ENCODE measurements at regions not wholly inside any gene's neighbourhood (a gene's known extent, or its start where the extent isn't known, plus 50 kb on each side); places are given as distances from the start of the nearest gene placed in this dataset.

GRCh38 chr2:81876624-81877023 is 1572.1 kb upstream of the LRRTM1 start:
- DNase-seq (ENCODE audit: low spot score), result no peak
- intact Hi-C loops (cut with DNase I), result no loop called here

- intact Hi-C loops (cut with DNase I), result no loop called here
- no peak for DNase-seq (ENCODE audit: low spot score)
These were observed 1567.5 kb upstream of the LRRTM1 start for GRCh38 chr2:81872006-81872405.

GRCh38 chr2:81870119-81870518 is 1565.6 kb upstream of the LRRTM1 start:
- no peak for DNase-seq (ENCODE audit: low spot score)
- intact Hi-C loops (cut with DNase I), result no loop called here

- no peak for DNase-seq (ENCODE audit: low spot score)
These were observed 1554.4 kb upstream of the LRRTM1 start for GRCh38 chr2:81858998-81859397.

GRCh38 chr2:81853341-81853740 is 1548.8 kb upstream of the LRRTM1 start:
- intact Hi-C loops (cut with DNase I), result no loop called here

More at GRCh38 chr2:81858998-81859397, 1554.4 kb upstream of the LRRTM1 start:
- intact Hi-C loops (cut with DNase I), result no loop called here

GRCh38 chr2:81852651-81853050 is 1548.1 kb upstream of the LRRTM1 start:
- no peak for DNase-seq (ENCODE audit: low spot score)

More at GRCh38 chr2:81853341-81853740, 1548.8 kb upstream of the LRRTM1 start:
- DNase-seq (ENCODE audit: low spot score), result no peak

GRCh38 chr2:81839780-81840179 is 1535.2 kb upstream of the LRRTM1 start:
- no peak for DNase-seq (ENCODE audit: low spot score)
- intact Hi-C loops (cut with DNase I), result no loop called here

More at GRCh38 chr2:81852651-81853050, 1548.1 kb upstream of the LRRTM1 start:
- intact Hi-C loops (cut with DNase I), result no loop called here

- intact Hi-C loops (cut with DNase I), result no loop called here
- DNase-seq (ENCODE audit: low spot score), result no peak
These were observed 1530.9 kb upstream of the LRRTM1 start for GRCh38 chr2:81835321-81836000.

- no peak for DNase-seq (ENCODE audit: low spot score)
- intact Hi-C loops (cut with DNase I), result no loop called here
These were observed 1482.3 kb upstream of the LRRTM1 start for GRCh38 chr2:81786811-81787210.

GRCh38 chr2:81767187-81767912 is 1462.8 kb upstream of the LRRTM1 start:
- intact Hi-C loops (cut with DNase I), result no loop called here
- DNase-seq (ENCODE audit: low spot score), result no peak

GRCh38 chr2:81747481-81748070 is 1443.0 kb upstream of the LRRTM1 start:
- intact Hi-C loops (cut with DNase I), result no loop called here
- no peak for DNase-seq (ENCODE audit: low spot score)

- intact Hi-C loops (cut with DNase I), result no loop called here
These were observed 1435.4 kb upstream of the LRRTM1 start for GRCh38 chr2:81739966-81740365.

GRCh38 chr2:81734981-81735380 is 1430.4 kb upstream of the LRRTM1 start:
- no peak for DNase-seq (ENCODE audit: low spot score)
- intact Hi-C loops (cut with DNase I), result no loop called here

More at GRCh38 chr2:81739966-81740365, 1435.4 kb upstream of the LRRTM1 start:
- DNase-seq (ENCODE audit: low spot score), result no peak

GRCh38 chr2:81714817-81715216 is 1410.3 kb upstream of the LRRTM1 start:
- no peak for DNase-seq (ENCODE audit: low spot score)
- intact Hi-C loops (cut with DNase I), result no loop called here

- intact Hi-C loops (cut with DNase I), result no loop called here
- no peak for DNase-seq (ENCODE audit: low spot score)
These were observed 1402.3 kb upstream of the LRRTM1 start for GRCh38 chr2:81706856-81707255.

- intact Hi-C loops (cut with DNase I), result no loop called here
These were observed 1399.3 kb upstream of the LRRTM1 start for GRCh38 chr2:81703831-81704230.

GRCh38 chr2:81692566-81692965 is 1388.0 kb upstream of the LRRTM1 start:
- no peak for DNase-seq (ENCODE audit: low spot score)
- intact Hi-C loops (cut with DNase I), result no loop called here

More at GRCh38 chr2:81703831-81704230, 1399.3 kb upstream of the LRRTM1 start:
- no peak for DNase-seq (ENCODE audit: low spot score)

- intact Hi-C loops (cut with DNase I), result no loop called here
- DNase-seq (ENCODE audit: low spot score), result no peak
These were observed 1371.1 kb upstream of the LRRTM1 start for GRCh38 chr2:81675641-81676040.

GRCh38 chr2:81672923-81673322 is 1368.4 kb upstream of the LRRTM1 start:
- DNase-seq (ENCODE audit: low spot score), result no peak
- intact Hi-C loops (cut with DNase I), result no loop called here

- no peak for DNase-seq (ENCODE audit: low spot score)
- intact Hi-C loops (cut with DNase I), result no loop called here
These were observed 1368.0 kb upstream of the LRRTM1 start for GRCh38 chr2:81672516-81672915.
